ENCODE measurements at regions not wholly inside any gene's neighbourhood (a gene's known extent, or its start where the extent isn't known, plus 50 kb on each side); places are given as distances from the start of the nearest gene placed in this dataset.

- TF ChIP-seq CTCF (IDR thresholded peaks at IDR 0.05) (no peak), POLR2A (IDR thresholded peaks at IDR 0.05) (no peak), POLR2AphosphoS5 (IDR thresholded peaks at IDR 0.05) (no peak), EP300 (IDR thresholded peaks at IDR 0.05) (no peak)
Measured at GRCh38 chr1:240029418-240029817, 62.3 kb upstream of the FMN2 start.
